DOHH2 (cell line): ENCODE measurements at regions not wholly inside any gene's neighbourhood (a gene's known extent, or its start where the extent isn't known, plus 50 kb on each side); places are given as distances from the start of the nearest gene placed in this dataset.

Source experiments
- H3F3A ChIP-seq: fragments of 200-600 bp; sonication (generic), shearing (Covaris generic); 2 replicates; pipeline ENCODE4 v1.6.0; 2016; ENCODE audit warnings: antibody characterized with exemption, mild to moderate bottlenecking; ENCODE audit not compliant: control insufficient read depth, insufficient read depth
- H3K27ac ChIP-seq: fragments of 200-600 bp; sonication (generic); 2 replicates; pipeline ENCODE4 v1.5.1; 2014; ENCODE audit warnings: low read depth, mild to moderate bottlenecking, low read length, moderate library complexity
- H3K27me3 ChIP-seq: fragments of 200-600 bp; sonication (generic); 2 replicates; pipeline ENCODE4 v1.6.1; 2014; ENCODE audit warnings: mild to moderate bottlenecking, low read length, mixed read lengths; ENCODE audit not compliant: control insufficient read depth
- H3K36me3 ChIP-seq: fragments of 200-600 bp; sonication (generic); 2 replicates; pipeline ENCODE4 v1.6.1; 2014; ENCODE audit warnings: mild to moderate bottlenecking, low read length, moderate library complexity, mixed read lengths; ENCODE audit not compliant: control insufficient read depth
- H3K4me1 ChIP-seq: fragments of 200-600 bp; sonication (generic); 2 replicates; pipeline ENCODE4 v1.6.1; 2014; ENCODE audit warnings: mild to moderate bottlenecking, low read length, mixed read lengths; ENCODE audit not compliant: control insufficient read depth
- H3K4me2 ChIP-seq: fragments of 200-600 bp; sonication (generic); 2 replicates; pipeline ENCODE4 v1.6.0; 2014; ENCODE audit warnings: mild to moderate bottlenecking, low read length, moderate library complexity
- H3K4me3 ChIP-seq: fragments of 200-600 bp; sonication (generic); 2 replicates; pipeline ENCODE4 v1.5.1; 2014; ENCODE audit warnings: mild to moderate bottlenecking, low read length, mixed read lengths
- H3K79me2 ChIP-seq: fragments of 200-600 bp; sonication (generic); 2 replicates; pipeline ENCODE4 v1.6.1; 2014; ENCODE audit warnings: mild to moderate bottlenecking, low read length, mixed read lengths; ENCODE audit not compliant: control insufficient read depth
- H3K9me2 ChIP-seq: fragments of 200-600 bp; sonication (generic); replicated peaks from 2 replicates; pipeline ENCODE4 v1.6.1; 2014; ENCODE audit warnings: mild to moderate bottlenecking, low read length, mixed read lengths; ENCODE audit not compliant: control insufficient read depth
- H3K9me3 ChIP-seq: fragments of 200-600 bp; sonication (generic); 2 replicates; pipeline ENCODE4 v1.6.1; 2014; ENCODE audit warnings: antibody characterized with exemption, low read length, mixed read lengths; ENCODE audit not compliant: control insufficient read depth, insufficient read depth
- H4K20me1 ChIP-seq: fragments of 200-600 bp; sonication (generic); 2 replicates; pipeline ENCODE4 v1.6.0; 2014; ENCODE audit warnings: low read depth, mild to moderate bottlenecking, antibody characterized with exemption, low read length, moderate library complexity; ENCODE audit not compliant: control insufficient read depth, insufficient read depth
- EZH2phosphoT487 ChIP-seq: fragments of 200-600 bp; sonication (generic); IDR thresholded peaks from 2 replicates; pipeline ENCODE4 v1.6.1; 2017; ENCODE audit warnings: borderline replicate concordance, mild to moderate bottlenecking, antibody characterized with exemption, low read length, moderate library complexity, mixed read lengths
- TF ChIP-seq, protein P1 (sequence below): fragments of 200-600 bp; sonication (generic); IDR thresholded peaks from one replicate; pipeline ENCODE4 v1.5.1; 2014; ENCODE audit warnings: antibody characterized with exemption, mild to moderate bottlenecking, low read depth, low read length; ENCODE audit not compliant: poor library complexity, severe bottlenecking

DNA sequence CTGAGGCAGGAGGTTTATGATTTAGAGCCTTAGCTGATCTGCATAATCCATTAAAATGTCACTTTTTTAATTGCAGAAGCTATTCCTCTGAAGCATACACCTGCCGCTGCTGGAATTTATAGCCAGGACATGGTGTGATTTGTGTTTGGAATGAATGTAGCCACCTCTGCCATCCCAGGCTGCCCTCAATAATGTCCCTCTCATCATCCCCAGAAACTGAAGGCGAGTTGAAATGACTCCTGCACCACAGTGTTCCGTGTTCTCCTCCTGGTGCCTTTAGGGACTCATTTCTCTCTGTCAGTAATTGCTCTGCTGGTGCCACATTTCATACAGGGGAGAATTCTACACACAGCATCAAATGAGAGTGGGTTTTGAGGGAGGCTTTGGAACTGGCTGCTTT is 191.0 kb downstream of the C11orf91 start:
- Histone ChIP-seq H3K27me3 (no peaks in the 10 kb centered on the region), H3K4me1 (peaks cover 8% of the 10 kb centered on the region), H3K36me3 (no peaks in the 10 kb centered on the region), H3K4me2 (no peak overlapping the region), H4K20me1 (peaks cover 5% of the 10 kb centered on the region; the same call in 1 of the 2 replicates), H3K9me3 (no peaks in the 10 kb centered on the region), H3K27ac (no peak overlapping the region), H3K9me2 (no peaks in the 10 kb centered on the region), H3K79me2 (peaks cover 29% of the 10 kb centered on the region), H3F3A (0 out of 2 replicates have a peak, but pooled peaks cover 6% of the 10 kb centered on the region), H3K4me3 (no peak overlapping the region)
- no peak for TF ChIP-seq EZH2phosphoT487
- TF ChIP-seq, protein P1, sequence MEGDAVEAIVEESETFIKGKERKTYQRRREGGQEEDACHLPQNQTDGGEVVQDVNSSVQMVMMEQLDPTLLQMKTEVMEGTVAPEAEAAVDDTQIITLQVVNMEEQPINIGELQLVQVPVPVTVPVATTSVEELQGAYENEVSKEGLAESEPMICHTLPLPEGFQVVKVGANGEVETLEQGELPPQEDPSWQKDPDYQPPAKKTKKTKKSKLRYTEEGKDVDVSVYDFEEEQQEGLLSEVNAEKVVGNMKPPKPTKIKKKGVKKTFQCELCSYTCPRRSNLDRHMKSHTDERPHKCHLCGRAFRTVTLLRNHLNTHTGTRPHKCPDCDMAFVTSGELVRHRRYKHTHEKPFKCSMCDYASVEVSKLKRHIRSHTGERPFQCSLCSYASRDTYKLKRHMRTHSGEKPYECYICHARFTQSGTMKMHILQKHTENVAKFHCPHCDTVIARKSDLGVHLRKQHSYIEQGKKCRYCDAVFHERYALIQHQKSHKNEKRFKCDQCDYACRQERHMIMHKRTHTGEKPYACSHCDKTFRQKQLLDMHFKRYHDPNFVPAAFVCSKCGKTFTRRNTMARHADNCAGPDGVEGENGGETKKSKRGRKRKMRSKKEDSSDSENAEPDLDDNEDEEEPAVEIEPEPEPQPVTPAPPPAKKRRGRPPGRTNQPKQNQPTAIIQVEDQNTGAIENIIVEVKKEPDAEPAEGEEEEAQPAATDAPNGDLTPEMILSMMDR: no peak

DNA sequence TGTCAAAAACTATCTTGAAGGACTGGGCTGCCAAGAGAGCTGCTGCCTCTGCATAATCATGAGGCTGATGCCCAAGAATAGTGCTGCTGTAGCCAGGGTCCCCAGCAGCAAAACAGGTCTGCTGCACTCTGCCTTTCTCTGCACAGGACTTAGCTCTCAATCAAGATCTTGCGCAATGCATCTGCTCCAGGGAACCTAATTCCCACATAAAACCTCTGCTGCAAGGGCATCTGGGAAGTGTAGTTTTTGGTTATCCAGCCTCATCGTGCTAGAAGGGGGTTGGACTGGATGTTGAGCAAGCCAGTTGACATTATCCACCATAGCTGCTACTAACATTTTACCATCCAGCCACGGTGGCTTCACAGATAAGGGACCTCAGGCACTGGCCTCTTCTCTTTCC is 192.7 kb downstream of the C11orf91 start:
- Histone ChIP-seq H3K27ac (no peak overlapping the region), H3K9me3 (no peaks in the 10 kb centered on the region), H3K9me2 (no peaks in the 10 kb centered on the region), H3K36me3 (no peaks in the 10 kb centered on the region), H3K4me2 (no peak overlapping the region), H3K4me1 (no peaks in the 10 kb centered on the region), H3K27me3 (no peaks in the 10 kb centered on the region), H3K4me3 (no peak overlapping the region), H4K20me1 (peaks cover 5% of the 10 kb centered on the region; the same call in 1 of the 2 replicates), H3K79me2 (peaks cover 36% of the 10 kb centered on the region), H3F3A (no peaks in the 10 kb centered on the region)
- TF ChIP-seq, protein P1: no peak
- TF ChIP-seq EZH2phosphoT487: no peak

DNA sequence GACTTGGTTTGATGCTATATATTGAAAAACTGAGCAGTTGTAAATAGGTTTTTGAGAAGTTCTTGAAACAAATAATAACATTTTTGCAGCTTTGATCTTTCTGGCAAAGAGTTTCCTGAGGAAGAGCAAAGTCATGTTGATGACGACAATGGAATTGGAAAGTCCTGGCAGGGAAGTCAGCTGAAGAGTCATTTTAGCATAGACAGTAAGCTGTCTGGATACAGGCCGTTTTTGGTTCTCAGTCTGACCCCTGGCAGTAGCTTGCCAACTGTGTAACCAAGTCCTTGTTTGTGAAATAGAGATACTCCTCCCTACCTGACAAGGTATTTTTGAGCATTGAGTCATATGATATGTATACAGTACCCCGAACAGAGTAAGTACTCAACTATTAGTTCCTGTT is 193.3 kb downstream of the C11orf91 start:
- H3F3A ChIP-seq: no peaks in the 10 kb centered on the region
- no peak overlapping the region for H3K4me2 ChIP-seq
- H3K9me3 ChIP-seq: no peaks in the 10 kb centered on the region
- peaks cover 41% of the 10 kb centered on the region for H3K79me2 ChIP-seq
- no peaks in the 10 kb centered on the region for H3K27me3 ChIP-seq
- H3K9me2 ChIP-seq: no peaks in the 10 kb centered on the region
- no peak overlapping the region for H3K4me3 ChIP-seq
- TF ChIP-seq, protein P1: no peak
- no peak for TF ChIP-seq EZH2phosphoT487
- no peaks in the 10 kb centered on the region for H3K36me3 ChIP-seq
- H4K20me1 ChIP-seq: peaks cover 5% of the 10 kb centered on the region; the same call in 1 of the 2 replicates
- H3K27ac ChIP-seq: no peak overlapping the region
- H3K4me1 ChIP-seq: no peaks in the 10 kb centered on the region
